CD4-positive, alpha-beta T cell treated with Interleukin-17A for 4 hours (primary cell): ENCODE measurements at regions not wholly inside any gene's neighbourhood (a gene's known extent, or its start where the extent isn't known, plus 50 kb on each side); places are given as distances from the start of the nearest gene placed in this dataset.

ENCODE experiments used
- DNase-seq: peaks from one replicate; pipeline ENCODE4 v3.0.0-alpha.2; 2020; ENCODE audit warnings: mixed read lengths

DNA sequence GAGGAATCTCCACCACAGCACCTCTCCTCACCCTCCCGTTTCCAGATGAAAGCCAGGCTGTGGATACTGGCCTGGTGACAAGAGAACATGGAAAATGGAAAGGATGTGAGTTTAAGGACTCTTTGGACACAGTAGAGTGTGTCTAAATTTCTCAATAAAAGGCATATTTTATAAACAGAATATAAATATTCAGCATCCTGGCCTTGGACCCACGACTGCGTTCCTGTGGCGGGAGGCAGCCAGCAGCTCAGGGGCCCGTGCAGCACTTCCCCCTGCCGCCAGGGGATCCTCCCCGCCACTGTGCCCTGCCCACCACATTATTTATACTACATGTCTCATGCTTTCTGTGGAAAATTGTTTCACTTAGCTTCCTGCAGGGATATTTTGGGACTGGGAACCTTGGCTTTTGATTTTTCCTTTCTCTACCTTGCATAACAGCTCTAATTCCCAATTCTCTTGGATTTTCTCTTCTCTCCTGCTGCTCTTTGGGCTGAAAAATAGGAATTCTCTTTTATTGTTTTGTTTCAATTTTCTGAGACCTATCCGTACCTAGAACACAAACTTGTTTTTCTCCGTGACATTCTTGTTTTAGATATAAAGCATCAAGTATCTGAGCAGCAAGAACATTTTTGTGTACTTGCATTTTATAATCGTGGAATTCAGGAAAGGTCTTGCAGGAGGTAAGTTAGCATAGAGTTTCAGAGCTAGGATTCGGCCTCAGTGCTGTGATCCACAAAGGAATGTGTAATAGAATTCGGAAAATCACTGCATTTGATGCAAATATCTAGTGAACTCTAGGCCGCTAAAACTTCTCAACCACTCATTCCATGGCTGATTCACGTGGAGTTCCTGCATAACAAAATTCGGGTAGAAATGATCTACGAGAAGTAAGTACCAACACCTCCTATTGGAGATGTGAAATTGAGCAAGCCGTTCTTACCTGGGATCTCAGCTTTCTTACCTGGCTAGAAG lies 107.7 kb upstream of the SPATA13 start:
- DNase-seq = no peak

DNA sequence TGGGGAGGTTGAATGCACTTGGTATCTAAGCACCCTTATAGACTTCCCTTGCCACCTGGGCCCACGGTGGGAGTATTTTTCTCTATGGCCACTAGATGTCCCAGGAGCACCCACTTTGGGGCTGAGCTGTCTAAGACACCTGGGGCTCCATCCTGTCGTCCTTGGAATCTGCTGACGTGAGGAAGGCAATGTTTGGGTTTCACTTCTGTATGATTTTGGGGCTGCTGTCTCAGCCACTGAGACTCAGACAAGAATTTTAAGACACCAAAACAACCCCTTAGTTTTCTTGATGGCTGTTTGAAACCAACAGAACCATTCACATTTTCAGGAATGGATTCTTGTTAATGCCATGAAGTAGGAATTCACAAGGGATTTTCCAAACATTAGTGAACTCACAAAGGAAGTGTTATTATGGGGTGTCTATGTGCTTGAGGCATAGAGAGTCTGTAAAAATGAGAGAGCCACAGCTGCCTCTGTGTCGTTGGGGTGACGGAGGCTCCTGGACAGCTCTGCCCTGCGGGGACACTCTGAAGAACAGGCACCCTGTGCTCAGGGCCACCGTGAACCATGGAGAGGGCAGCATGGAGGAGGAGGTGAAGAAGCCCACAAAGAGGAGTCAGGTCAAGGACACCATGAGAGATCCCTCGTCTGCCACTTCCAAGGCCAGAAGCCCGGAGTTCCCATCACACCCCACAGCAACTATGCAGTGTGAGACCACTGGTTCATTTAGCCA lies 106.8 kb upstream of the SPATA13 start:
- DNase-seq = peak; percentile 66

DNA sequence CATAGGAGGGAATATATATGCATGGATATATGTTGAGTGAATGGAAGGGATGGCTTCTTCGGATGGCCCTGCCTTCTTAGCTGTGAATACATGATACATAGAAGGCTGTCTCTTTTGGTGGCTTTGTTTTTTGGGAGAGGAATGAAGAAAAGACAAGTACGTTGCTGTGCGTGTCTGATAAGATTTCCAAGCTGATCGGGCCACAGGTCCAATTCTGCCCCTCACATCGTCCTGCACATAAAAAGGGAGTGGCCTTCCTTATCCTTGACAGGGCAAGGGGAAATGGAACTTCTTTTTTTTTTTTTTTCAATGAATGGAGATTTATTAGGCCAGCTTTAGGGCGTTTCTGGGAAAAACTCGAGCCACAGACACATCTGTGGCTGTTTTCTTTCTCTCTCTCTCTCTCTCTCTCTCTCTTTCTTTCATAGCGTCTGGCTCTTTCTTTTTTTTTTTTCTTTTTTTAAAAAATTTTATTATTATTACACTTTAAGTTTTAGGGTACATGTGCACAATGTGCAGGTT lies 103.8 kb upstream of the SPATA13 start:
- DNase-seq = no peak

DNA sequence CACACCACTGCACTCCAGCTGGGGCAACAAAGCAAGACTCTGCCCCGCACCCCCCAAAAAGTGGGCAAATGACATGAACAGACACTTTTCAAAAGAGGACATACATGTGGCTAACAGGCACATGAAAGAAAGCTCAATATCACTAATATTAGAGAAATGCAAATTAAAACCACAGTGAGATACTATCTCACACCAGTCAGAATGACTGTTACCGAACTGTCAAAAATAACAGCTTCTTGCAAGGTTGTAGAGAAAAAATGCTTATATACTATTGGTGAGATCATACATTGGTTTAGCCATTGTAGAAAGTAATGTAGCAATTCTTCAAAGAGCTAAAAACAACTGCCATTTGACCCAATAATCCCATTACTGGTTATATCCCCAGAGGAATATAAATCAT lies 99.5 kb upstream of the SPATA13 start:
- no peak for DNase-seq

DNA sequence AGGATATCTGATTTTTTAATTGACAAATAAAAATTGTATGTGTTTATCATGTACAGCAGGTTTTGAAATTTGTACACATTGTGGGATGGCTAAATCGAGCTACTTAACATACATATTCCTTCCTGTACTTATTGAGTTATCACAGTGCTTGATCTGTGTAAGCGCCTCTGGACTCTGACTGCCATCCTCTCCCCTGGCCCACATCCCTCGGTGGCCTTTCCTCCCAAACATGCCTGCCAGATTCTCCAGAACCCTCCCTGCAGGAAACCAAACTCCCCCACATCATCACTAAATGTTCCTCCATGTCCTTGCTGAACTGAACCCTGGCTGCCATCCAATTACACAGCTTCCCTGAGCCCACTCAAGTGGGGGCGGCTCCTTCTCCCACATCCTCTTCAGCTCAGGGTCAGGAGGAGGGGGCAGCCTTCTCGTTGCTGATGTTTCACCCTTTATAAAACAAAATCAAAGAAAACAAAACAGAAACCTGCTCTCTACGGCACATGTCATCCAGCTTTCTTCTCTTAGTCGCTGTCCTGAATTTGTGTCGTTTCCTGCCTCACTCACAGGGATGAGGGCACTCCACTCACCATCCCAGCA lies 97.1 kb upstream of the SPATA13 start:
- DNase-seq = no peak

DNA sequence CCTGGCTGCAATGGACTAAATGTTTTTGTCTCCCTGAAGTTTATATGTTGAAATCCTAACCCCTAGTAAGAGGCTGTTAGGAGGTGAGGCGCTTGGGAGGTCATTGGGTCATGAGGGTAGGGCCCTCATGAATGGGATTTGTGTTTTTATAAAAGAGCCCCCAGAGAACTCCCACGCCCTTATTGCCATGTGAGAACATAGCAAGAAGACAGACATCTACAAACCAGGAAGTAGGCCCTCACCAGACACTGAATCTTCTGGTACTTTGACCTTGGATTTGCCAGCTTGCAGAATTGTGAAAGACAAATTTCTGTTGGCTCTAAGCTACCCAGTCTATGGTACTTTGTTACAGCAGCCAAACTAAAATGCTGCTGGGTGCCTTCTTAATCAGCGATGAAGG lies 96.1 kb upstream of the SPATA13 start:
- DNase-seq = no peak

DNA sequence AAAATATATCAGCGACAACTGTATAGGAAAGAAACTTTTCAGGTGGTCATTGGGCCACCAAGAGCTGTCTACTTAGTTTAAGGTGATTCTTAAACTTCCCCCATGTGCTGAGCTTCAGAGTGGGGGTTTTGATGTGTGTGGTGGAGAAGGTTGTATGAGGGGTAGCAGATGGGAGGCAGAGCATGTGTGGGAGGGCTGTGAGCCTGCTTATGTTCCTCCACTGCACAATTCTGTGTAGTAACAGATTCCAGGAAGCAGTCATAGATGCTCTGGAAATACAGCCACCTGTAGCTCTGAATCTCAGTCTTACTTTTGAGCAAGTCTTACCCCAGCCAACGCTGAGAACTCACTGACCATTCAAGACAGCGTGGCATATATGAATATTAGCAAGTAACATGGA lies 95.3 kb upstream of the SPATA13 start:
- DNase-seq = no peak

DNA sequence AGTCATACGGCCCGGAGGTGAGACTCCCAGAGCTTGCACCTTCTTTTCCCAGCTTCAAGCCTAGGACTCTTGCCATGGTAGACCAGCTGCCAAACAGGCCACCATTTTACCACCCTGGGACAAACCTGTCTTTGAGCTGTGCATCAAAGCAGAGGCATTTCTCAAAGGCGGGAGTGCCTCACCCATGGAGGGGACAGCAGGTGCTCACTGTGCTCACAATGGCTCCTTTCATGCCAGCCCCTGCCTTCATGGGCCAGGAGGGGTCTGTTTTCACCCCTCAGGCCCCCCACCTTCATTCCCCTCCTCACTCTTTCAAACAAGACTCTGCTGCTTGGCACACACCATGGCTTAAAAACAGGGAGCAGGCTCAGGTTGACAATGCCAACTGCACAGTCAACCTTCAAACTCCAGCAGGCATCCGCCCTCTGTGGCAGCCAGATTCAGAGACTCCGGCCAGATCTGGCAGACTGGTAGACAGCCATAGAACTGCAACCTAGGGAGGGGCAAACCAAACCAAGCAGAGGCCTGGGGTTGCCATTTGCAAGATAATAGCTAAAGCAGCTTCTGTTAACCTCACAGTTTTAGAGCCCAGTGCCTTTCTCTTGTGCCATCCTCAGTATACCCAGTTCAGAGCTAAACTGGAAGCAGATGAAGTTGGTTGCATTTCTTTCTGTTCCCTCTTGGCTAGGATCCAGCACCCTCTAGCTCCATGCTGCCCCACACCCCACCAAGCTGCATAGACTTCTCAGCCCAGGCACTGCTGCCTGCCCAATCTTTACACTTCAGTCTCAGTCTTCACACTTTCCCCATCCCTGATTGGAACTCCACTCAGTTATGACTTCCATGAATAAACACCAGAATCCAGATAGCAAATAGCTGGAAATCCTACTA lies 93.9 kb upstream of the SPATA13 start:
- no peak for DNase-seq

DNA sequence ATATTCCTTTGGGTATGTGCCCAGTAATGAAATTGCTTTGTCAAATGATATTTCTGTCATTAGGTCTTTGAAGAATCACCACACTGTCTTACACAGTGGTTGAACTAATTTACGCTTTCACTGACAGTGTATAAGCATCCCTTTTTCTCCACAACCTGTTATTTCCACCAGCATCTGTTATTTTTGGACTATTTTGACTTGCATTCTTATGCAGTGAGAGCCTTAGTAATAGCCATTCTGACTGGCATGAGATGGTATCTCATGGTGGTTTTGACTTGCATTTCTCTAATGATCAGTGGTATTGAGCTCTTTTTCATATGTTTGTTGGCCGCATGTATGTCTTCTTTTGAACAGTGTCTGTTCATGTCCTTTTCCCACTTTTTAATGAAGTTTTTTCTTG lies 92.0 kb upstream of the SPATA13 start:
- no peak for DNase-seq

DNA sequence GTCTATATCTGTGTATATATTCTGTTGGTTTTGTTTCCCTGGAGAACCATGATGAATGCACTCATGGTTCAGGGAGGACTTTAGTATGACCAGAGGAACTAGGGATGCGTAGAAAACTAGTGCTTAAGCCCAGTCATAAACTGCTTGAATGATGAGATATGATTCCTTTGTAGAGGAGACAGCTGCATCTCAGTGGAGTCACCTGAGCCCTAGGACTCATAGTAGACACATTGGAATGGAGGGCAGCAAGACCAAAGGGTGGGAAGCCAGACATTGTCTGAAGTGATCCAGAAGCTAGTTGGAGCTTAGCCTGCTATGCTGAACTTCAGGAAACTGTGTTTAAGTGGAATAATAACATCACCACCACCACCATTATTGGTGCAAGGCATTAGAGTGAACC lies 89.5 kb upstream of the SPATA13 start:
- no peak for DNase-seq

DNA sequence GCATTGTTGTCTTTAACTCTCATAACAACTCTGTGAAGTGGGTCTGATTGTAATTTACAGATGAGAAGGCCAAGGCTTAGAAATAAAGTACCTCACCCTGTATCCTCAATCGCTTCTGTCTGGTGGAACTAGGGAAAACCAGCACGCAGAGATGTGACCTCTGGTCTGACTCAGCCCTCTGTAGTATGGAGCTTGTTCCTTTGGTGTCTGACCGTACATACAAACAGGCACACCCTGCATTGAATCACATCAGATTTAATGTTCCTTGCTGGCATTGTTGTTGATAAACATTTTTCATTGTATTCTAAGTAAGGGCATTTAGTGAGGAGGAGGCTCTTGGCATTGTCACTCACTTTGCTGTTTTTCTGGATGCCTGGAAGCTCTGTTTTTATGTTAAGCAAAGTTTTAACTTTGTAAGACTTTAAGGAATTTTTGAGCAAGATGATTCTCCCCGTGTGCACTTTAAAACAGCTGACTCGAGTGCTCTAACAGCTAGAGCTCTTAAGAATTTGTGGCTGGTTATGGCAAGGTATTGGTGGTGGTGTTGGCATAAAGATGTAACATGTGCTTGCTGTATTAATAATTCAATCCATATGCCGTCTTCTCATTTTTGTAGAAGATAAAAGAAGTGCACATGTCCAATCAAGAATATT lies 89.0 kb upstream of the SPATA13 start:
- no peak for DNase-seq

DNA sequence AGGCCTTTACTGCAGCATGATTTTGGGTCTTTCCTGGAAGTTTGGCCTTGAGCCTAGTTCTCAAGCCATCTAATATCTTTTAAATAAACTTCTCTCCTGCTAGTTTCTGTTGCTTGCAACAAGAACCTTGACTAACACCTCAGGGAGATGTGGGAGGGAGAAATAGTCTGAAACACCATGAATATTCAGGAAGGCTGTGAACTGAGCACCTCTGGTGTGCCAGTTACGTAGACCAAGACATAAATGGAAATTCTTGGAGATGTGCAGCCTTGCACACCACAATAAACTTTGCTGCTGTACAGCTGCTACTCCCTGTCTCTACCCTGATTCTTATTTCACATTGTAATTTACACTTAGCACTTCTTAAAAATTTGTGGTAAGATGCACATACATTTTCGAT lies 86.9 kb upstream of the SPATA13 start:
- no peak for DNase-seq

DNA sequence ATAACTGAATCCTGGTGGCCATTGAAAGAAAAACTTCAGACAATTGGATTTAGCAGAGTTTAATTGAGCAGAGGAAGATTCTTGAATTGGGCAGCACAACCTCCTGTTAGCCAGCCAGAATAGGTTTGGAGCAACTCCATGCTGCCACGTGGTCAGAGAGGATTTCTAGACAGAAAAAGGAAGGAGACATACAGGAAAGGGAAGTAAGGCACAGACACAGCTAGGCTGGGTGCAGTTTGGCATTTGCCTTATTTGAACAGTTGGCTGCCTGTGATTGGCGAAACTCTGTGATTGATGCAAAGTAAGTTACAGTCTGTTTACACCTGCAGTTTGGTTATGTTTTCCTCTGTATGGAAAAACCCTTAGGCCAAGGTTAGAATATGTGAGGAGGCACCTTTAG lies 85.8 kb upstream of the SPATA13 start:
- no peak for DNase-seq

DNA sequence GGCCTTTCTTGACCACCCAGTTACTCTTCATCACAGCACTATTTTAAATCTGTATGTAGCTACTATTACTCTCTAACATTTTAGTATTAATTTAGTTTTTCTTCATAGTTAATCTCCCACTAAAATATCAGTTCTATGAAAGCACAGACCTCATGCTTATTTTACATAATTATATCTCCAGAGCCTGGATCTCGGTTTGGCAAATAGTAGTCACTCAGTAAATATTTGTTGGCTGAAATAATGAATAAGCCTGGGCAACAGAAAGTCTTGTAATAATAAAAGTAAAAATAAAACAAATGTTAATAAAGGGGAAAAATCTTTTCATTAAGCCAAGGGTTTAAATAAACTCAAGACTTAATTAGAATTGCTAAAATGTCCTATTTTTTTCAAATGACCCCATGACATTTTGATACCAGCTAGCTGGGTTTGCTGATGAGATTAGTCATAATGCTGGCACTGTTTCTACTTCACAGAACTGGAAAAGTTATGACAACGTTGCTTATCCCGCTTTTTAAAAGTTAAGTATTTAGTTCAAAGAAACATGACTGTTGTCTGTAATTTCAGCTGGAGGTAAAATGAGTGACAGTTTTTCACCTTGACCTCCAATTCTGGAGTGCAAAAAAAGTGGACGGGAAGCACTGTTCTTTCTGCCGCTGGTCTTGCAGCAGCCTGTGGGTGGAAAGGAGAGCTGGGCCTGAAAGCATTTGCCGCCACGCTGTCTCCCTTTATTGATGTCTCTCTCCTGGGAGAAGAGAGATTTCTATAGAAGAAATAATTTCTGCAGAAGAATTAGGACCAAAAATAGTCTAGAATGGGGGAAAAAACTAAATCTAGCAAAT lies 85.2 kb upstream of the SPATA13 start:
- no peak for DNase-seq

DNA sequence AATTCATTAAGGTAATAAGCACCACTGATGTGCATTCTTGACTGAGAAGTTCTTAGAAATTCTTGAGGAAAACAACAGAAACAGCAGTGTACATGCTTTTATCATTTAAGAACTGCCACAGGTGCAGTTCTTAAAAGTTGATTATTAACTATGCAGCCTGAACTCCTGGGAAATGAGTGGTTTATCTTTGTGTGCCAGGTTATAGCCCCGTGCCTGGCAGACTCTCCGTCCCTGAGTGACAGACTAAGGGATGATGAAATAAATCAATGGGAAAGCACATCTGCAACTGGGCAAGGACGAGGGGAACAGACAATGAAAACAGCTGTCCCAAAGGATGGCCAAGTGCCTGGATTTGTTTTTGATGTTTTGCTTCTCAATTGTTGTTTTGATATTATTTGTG lies 84.4 kb upstream of the SPATA13 start:
- DNase-seq = no peak

DNA sequence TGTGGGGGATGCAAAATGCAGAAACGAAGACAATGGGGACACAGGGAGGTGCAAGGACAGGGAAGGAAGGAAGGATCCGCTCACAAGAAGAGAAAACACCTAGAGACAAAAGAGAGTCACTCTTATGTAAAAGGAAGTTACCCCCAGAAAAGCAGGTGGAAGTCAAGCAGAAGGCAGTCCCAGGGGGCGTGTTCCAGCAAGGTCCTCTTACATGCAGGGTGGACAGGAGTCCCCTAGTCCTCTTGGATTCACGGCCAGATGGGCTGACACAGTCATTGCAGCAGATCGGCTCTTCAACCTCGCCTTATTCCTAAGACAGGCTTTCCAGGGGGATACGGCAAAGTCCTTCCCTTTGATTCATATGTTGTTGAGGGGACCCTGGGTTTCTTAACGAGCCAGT lies 83.9 kb upstream of the SPATA13 start:
- DNase-seq = no peak

DNA sequence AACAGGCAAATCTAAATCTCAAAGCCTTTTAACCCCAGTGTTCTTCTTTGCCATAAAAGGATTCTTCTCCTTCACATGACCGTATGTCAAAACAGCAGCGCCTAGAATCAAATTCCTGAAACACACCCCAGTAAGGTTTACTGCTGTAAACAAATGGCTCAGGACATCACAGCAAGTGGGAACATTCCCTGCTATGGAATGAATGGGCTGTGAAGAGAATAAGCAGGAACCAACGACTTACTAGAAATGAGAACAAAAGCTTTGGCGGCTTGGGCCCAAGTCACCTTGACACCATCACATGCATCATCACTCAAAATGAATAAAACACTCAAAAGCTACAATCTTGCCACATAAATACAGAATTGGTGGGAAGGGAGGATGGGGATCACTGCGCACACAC lies 80.4 kb upstream of the SPATA13 start:
- DNase-seq = no peak

DNA sequence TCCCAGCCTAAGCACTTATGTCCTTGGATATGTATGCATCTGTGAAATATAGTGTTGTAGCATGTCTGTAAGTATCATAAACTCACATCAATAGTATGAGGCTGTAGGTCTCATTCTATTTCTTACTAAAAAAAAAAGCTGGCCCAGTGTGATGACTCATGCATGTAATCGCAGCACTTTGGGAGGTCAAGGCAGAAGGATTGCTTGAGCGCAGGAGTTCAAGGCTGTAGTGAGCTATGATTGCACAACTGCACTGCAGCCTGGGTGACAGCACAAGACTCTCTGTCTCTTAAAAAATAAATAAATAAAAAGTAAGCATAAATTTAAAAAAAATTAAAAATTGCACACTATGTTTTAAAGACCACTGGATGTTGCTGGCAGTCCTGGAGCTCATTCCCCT lies 79.1 kb upstream of the SPATA13 start:
- DNase-seq = no peak

DNA sequence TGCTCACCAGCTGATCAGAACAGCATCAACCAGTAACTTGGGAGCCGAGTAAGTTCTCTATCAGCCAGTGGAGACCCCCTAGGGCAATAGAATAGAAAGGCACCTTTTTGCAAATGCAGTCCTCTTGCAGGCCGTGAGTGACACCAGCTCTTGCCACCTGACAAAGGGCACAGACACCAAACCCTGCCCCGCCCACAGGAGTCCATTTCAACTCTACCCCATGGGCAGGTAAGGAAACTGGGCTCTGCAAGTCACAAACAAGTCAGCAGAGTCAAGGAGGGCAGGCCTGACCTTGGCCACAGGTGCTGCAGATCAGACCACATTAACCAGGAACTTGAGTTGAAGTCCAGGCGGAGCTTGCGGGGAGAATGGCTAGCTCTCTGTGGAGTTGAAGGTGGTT lies 77.4 kb upstream of the SPATA13 start:
- no peak for DNase-seq

DNA sequence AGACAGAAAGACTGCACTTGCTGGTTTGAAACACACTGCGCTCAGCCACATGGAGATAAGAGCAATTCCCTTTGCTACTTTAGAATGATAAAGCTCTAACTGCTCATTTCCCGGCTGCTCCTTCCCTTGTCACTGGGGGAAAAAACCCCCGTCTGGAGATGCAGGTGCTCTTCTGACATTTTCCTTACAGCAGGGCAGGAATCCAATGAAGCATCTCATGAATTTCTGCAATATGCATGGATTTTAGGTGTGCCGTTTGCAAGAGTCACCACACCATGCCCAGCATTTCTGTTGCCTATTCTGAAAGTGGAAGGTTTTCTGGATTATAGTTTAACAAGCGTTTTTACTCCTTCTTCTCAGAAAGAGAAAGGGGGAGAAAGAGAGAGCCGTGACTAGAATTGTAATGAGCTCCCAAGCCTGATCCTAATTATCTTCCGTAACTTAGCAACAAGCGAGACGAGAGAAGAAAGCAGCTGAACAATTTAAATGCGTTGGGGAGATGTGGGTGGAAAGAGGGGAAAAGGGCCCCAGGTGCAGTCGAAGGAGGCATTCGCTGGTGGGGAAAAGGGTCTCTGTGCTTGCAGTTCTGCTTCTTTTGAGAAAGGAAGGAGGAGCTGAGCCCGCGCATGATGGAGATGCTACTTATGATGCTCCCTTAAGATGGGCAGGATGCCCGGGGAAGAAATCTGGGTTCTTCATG lies 76.6 kb upstream of the SPATA13 start:
- no peak for DNase-seq
